ENCODE measurements at regions not wholly inside any gene's neighbourhood (a gene's known extent, or its start where the extent isn't known, plus 50 kb on each side); places are given as distances from the start of the nearest gene placed in this dataset.

DNA sequence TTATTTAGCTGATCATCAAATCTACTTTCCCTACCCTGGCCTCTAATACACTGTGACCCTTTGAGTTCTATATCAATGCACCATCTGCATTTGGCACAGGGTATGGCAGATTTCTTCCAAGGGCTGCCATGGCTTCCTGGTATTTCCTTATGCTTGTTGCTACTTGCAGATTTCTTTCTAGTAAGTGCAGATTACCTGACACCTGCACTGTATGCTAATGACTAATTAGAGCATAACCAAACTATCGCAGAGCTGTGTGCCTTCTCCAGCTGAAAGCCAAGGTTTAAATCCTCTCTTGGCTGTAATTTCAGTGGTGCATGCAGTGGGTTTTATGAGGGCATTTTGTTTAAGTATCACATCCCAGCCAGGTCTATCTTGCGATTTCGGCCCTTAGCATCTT is 293.7 kb downstream of the KIF4B start:
- TF ChIP-seq, protein P1, sequence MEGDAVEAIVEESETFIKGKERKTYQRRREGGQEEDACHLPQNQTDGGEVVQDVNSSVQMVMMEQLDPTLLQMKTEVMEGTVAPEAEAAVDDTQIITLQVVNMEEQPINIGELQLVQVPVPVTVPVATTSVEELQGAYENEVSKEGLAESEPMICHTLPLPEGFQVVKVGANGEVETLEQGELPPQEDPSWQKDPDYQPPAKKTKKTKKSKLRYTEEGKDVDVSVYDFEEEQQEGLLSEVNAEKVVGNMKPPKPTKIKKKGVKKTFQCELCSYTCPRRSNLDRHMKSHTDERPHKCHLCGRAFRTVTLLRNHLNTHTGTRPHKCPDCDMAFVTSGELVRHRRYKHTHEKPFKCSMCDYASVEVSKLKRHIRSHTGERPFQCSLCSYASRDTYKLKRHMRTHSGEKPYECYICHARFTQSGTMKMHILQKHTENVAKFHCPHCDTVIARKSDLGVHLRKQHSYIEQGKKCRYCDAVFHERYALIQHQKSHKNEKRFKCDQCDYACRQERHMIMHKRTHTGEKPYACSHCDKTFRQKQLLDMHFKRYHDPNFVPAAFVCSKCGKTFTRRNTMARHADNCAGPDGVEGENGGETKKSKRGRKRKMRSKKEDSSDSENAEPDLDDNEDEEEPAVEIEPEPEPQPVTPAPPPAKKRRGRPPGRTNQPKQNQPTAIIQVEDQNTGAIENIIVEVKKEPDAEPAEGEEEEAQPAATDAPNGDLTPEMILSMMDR (IDR thresholded peaks at IDR 0.05; ENCODE audit: borderline replicate concordance, extremely low read depth, low read length, poor library complexity, severe bottlenecking) = no peak
- no peak for TF ChIP-seq EZH2 (IDR thresholded peaks at IDR 0.05; ENCODE audit: borderline replicate concordance, low read depth, low read length, severe bottlenecking)

All from DND-41 (cell line).